IPS-NIHi7 (cell line): ENCODE measurements at regions not wholly inside any gene's neighbourhood (a gene's known extent, or its start where the extent isn't known, plus 50 kb on each side); places are given as distances from the start of the nearest gene placed in this dataset.

Experiments
- DNase-seq: peaks from one replicate; pipeline ENCODE4 v3.0.0; 2012; ENCODE audit warnings: mixed read lengths; ENCODE audit errors: extremely low spot score

GRCh38 chr2:150165988-150166312 lies 321.5 kb downstream of the RND3 start:
- no peak for DNase-seq

- no peak for DNase-seq
Measured at GRCh38 chr2:150165442-150165841, 322.0 kb downstream of the RND3 start.

- no peak for DNase-seq
Measured at GRCh38 chr2:150162241-150162942, 325.1 kb downstream of the RND3 start.

GRCh38 chr2:150160058-150160457 lies 327.4 kb downstream of the RND3 start:
- no peak for DNase-seq

- no peak for DNase-seq
Measured at GRCh38 chr2:150159300-150159699, 328.2 kb downstream of the RND3 start.

GRCh38 chr2:150156876-150157275 lies 330.6 kb downstream of the RND3 start:
- DNase-seq, result no peak

- DNase-seq, result no peak
Measured at GRCh38 chr2:150156415-150156814, 331.1 kb downstream of the RND3 start.

- no peak for DNase-seq
Measured at GRCh38 chr2:150154308-150154797, 333.1 kb downstream of the RND3 start.

GRCh38 chr2:150153646-150154307 lies 333.7 kb downstream of the RND3 start:
- DNase-seq, result no peak

GRCh38 chr2:150152230-150152629 lies 335.2 kb downstream of the RND3 start:
- DNase-seq, result no peak

- DNase-seq, result no peak
Measured at GRCh38 chr2:150150144-150150543, 337.3 kb downstream of the RND3 start.

- no peak for DNase-seq
Measured at GRCh38 chr2:150147889-150148683, 339.4 kb downstream of the RND3 start.

- DNase-seq, result no peak
Measured at GRCh38 chr2:150146879-150147278, 340.6 kb downstream of the RND3 start.

GRCh38 chr2:150145299-150145692 lies 342.2 kb downstream of the RND3 start:
- no peak for DNase-seq

- no peak for DNase-seq
Measured at GRCh38 chr2:150144546-150145298, 342.7 kb downstream of the RND3 start.

- DNase-seq, result no peak
Measured at GRCh38 chr2:150143087-150143536, 344.4 kb downstream of the RND3 start.

GRCh38 chr2:150142561-150142960 lies 344.9 kb downstream of the RND3 start:
- DNase-seq, result no peak

GRCh38 chr2:150141226-150142001 lies 346.1 kb downstream of the RND3 start:
- no peak for DNase-seq

GRCh38 chr2:150140777-150141176 lies 346.7 kb downstream of the RND3 start:
- DNase-seq, result no peak

GRCh38 chr2:150138587-150138986 lies 348.9 kb downstream of the RND3 start:
- DNase-seq, result no peak
